HUDEP-2 (cell line): ENCODE measurements at regions not wholly inside any gene's neighbourhood (a gene's known extent, or its start where the extent isn't known, plus 50 kb on each side); places are given as distances from the start of the nearest gene placed in this dataset.

Experiments
- DNase-seq, 76 experiments: peaks; one replicate each; lab custom pipeline; 2025; ENCODE audit not compliant: unreplicated experiment in 76 of 76; lab: John Stamatoyannopoulos, UW

DNA sequence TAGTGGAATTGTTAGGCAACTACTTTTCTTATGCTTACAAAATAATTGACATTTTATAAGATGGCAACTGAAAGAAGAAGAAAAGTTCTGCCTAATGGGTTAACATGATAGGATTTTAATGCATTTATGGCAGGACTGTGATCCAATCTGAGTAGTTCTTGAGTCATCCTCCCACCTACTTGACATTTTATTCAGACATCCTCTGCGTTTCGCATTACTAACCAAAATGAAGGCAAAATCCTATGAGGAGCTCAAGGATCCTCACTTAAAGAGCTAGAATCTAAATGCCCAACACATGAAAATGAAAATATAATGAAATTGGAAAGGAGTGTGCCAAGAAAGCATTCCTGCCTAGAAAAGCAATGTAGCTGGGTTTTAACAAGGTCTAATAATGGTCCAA is 581.1 kb upstream of the SEMA6D start:
- DNase-seq: no peak

DNA sequence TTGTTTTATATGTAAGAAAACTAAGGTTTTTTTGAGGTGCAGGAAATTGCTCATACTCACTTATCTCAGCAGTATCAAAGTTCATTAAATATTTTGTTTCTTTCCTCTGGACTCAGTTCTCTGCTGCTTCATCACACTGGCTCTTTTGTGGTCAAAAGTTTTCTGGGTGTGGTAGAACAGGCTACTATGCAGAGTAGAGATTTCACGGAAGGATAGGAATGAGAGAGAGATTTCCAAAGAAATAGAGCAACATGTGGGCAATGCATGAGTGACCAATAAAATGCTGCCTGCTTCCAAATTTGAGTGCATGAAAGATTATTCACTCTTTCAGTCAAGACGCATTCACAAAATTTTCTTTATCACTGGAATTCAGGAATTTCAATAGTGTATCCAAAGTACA is 577.3 kb upstream of the SEMA6D start:
- no peak for DNase-seq

DNA sequence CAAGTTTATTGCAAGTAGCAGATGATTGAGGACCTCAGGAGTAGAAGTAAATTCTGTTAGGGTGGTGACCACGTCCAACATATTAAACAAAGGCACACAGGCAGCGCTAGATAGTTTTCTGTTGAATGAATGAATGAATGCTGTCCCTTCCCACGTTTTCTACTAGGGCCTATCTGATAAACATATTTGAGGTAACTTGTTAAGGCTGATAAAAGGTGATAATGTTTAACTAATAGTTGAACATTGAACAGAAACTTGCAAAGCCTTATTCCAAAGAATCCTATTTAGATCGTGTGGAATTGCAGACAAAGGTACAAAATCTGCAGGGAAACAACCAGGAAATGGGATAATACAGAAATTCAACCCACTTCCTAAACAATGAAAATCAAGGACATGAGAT is 559.5 kb upstream of the SEMA6D start:
- DNase-seq: no peak

DNA sequence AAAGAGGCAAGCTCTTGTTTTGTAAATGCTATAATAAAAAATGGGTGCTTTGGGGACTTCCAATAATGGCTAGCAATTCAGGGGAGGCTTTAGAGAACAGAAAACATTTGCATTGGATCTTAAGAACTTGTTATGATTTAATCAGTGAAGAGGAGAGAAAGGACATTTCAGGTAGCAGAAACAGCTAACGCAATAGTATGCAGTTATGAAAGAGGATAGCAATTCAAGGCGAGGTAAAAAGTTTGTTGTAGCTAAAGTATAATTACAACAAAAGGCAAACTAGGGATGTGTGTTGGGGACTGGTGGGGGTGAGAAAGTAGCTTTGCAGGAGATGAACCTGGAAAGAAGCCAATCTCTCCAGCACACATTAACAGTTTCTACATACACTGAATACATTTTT is 558.7 kb upstream of the SEMA6D start:
- no peak for DNase-seq

DNA sequence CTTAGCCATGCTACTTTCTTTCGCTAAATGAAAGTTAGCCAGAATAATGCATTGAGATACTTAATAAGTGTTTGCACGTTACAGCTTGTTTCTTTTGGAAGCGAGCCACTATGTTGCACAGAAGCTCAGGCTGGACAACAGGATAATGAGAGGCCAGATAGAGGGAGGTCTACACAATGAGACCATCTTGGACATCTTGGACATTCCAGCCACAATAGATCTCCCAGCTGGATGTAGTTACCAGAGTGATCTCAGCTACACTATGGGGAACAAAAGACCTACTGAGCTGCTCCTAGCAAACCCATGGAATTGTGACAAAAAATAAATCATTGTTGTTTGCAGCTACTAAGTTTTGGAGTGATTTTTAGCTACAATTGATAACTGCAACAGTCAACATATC is 540.1 kb upstream of the SEMA6D start:
- no peak for DNase-seq

DNA sequence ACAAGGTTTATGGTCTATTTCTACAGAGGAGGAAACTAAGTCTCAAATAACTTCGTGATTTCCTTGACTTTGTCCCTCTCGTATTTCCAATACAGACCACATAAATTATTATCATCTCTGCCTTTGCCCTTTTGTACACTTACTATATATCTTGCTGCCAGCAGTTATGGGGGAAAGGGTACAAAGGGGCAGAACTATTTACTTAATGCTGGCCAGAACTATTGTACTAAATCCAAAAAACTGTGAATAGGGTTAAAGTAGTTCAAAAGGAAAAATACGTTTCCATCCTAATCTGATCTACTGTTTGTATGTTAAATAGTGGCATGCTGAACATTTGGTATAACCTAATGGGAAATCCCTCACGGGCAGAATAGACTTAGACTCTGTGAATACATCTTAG is 537.3 kb upstream of the SEMA6D start:
- DNase-seq: no peak

DNA sequence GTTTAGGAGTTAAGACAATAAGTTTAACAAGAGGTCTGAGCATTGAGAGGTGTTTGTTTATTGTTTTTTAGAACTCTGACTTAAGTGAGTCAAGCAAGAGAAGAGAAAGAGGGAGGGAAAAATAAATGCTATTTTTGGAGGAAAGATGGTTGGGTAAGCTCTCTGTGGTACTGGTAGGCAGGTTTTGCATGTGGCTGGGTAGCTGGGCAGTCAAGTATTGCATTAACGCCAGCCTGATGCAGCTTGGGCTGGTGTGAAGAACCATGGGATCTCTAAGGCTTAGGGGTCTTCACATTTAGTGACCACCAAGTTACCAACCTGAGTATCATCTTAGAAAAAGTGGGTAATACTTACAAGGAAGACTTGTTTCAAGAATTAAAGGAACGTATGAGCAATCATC is 534.5 kb upstream of the SEMA6D start:
- no peak for DNase-seq

DNA sequence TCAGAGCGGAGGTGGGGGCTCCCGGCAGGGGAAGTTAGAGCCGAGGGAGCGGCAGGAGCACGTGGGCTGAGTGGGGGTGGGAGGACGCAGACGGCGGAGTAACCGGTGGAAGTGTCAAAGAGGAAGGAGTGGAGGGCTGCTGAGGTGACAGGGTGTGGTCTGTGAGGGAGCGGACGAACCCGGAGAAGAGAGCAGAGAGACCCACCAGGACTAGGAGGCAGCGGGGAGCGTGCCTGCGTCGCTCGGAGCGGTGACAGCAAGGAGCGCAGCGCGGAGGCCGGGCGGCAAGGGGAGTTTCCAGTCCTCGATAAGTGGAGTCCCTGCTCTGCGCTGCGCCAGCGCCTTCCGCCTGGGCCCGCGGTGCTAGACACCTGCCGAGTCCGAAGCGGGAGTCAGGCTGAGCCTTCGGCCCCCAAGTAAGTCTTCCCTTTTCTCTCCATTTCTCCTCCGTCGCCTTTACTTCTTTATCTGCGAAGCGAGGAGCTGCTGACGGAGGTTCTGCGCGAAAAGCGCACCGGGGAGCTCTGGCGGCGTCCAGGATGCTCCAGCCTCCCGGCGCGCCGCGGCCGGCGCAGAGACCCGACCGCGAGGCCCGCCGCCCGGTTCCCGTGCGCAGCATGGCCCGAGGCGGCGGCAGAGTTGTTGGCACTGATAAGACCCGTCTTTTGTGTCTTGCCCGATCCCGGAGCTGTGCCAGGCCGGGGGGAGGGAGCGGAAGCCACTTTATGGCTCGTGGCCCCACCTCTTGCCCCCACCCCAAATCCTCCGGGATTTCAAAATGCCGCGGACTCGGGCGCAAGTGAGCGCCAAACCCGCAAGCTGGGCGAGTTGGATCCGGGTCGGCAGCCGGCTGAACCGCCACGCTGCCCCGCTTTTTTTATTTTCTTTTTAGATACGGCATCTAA is 533.0 kb upstream of the SEMA6D start:
- DNase-seq: no peak

DNA sequence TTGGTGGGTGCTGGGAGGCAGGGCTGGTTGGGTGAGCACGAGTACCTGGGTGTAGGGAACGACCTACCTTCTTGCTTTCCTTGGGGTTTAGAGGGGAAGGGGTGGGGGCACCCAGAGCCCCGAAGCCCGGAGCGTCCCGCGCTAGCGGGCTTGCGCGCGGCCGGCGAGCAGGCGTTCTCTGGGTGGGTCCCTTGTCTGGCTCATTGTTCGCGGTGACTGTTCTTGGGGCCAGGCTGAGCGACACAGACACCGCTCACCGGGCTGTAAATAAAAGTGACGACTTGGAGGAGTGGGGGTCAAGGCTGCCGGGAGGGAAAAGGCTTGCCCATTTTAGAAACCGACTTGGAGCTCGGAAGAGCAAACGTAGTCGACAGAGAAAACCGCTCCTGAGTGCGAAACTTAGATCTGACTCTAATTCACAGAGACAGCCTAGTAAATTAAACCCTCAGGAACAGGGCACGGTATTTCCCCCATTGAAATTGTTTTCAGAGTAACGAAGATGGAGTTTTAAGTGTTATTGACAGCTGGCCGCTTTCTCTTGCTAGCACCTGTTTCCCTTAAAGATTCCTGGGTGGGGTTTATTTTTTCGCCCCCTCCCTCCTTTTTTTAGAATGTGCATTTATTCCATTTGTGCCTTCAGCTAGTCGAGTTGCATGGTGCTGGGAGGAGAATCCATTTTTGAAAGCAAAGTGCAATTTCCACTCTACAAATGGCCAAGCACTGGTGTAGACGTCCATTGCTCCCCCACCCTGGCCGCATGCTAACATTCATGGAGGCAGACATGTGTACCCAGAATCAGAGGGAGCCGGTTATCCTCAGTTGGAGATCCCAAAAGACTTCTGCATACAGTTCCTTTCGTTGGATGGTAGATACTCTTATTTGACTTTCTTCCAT is 532.1 kb upstream of the SEMA6D start:
- no peak for DNase-seq

DNA sequence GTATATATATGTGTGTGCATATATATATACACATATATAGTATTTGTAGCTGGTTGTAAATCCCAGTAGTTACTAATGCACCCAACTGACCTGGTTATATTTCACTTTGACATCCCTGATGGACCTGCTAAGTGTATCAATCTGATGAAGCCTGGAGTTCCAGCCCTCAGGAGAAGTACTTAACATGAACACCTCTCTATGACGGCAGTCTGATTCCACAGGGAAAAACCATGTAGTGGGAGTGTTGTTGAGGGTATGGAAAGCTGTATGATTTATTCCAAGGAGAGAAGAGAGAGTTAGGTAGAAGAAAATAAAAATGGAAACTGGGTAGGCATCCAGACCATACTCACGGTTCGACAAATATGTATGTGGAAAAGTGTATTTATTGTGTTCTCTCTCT is 531.2 kb upstream of the SEMA6D start:
- no peak for DNase-seq

DNA sequence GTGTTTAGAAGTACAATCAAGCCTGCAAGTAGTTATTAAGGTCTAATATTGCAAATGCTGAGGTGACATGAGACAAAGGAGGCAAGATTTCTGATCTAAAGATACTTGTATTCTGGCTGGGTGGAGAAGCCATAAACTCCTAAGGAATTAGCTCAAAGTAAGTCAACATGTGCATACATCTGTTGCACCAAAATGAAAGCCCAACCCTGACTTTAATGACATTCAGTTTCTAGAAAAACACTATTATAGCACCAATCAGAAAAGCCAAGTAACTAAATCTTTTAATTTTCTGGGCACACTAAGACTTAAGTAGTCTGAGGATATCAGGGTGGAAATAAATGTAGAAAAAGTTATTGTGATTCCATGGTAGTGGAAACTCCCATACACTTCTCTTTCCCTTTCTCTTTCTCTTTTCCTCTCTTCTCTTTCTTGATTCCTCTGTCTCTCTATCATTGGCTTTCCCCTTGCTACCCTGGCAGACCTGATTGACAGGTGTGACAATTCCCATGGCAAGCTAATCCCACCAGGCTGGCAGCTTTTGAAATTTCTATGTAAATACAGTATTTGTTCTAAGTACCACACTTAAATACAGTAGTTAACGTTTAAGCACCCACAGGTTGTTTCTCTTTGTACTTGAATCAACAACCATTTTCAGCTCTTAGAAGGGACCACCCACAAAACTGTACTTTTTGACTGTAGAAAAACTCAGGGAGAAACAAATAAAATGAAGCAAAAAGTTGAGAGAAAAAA is 528.4 kb upstream of the SEMA6D start:
- DNase-seq: no peak

DNA sequence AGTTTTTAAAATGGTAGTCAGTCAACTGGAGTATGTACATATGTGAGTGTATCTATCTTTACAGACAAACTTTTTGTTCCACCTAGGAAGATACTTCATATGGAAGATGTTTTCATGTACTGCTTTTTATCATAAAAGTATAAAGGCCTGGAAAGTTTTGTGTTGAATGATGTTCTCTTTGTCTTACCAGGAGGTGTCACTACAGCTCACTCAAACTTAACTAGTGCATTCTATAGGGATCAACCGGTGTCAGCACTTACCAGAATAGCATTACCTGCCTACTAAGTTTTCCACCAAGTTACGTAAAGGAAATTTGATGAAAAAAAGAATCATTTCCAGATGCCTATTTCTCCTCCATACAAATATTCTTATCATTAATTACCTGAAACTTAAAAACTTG is 522.6 kb upstream of the SEMA6D start:
- no peak for DNase-seq

DNA sequence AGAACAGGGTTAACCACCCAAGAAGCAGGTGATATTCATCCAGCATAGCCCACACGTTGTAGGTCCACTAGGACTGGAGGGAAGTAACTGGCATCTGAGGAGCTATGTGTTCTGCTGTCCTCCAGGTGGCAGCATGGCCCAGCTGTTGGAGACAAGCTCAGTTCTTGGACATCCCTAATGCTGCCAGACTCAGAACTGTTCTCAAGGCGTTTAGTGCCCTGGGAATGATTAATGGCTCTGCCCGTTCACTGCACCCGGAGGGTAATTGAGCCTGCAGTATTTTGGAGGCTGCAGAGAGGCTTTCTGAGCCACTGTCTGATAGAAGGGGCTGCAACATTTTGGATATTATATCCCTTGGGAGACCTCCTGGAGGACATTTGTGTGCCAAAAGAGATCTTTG is 521.3 kb upstream of the SEMA6D start:
- DNase-seq: peak in 55 of 76 experiments; percentile 0 to 58 (median 13)

DNA sequence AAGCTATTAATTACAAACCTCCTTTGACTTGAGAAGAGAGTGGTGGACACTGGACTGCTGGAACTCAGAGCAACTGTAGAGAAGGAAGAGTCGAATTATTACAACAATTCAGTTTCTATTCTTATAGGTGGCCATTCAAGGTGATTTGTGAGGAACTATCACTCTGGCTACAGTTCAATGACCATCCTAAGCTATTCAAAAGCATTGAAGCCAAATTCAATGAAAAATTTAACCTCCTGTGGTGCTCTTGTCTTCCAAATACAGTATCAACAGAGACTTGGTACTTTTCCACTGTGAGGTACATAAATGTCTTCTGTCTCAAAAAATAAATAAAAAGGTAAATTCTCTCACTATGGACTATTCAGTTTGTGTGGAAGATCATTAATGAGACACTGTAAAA is 513.3 kb upstream of the SEMA6D start:
- DNase-seq: no peak

DNA sequence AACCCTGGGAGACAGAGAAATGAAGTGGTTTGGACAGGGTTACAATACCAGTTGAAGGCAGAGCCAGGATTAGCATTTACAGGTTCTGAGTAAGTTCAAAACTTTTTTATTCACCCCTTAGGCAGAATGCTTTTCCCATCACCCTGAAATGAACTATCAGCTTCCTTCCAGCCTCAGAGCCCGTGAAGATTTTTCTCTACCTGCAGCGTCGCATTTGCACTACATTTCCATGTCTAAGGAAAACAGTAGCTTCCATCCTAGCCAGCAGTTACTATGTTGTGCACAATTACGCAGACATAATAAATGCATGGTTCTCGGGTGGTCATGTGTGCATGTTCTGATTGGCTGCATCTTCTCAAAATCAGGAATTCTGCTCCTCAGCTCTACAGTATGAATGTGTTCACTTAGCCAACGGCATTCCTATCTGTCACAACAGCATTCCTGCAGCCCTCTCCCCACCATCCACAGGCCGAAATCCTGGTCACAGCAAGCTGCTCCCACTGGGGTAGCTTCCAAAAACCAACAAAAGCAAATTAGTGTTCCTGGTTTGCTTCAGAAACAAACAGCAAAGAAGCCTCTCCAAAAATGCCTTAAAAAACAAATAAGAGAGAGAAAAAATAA is 510.8 kb upstream of the SEMA6D start:
- DNase-seq: no peak

DNA sequence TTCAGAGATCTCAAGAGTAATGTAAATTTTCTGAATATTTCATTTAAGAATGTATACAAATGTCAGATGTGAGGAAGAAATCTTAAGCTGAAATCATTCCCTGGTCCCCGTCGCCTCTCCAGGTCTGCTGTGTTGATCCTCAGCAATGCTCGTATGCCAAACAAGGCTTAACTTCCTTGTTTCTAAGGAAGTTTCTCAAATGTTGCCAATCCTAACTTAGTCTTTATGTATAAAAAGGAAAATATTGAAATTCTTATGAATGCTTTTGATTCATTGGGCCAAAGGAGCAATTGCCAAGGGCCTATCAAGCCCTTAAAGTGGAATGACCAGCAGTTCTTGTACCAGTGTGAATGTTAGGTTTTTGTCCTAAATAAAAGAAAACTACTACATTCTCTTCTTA is 507.7 kb upstream of the SEMA6D start:
- DNase-seq: no peak

DNA sequence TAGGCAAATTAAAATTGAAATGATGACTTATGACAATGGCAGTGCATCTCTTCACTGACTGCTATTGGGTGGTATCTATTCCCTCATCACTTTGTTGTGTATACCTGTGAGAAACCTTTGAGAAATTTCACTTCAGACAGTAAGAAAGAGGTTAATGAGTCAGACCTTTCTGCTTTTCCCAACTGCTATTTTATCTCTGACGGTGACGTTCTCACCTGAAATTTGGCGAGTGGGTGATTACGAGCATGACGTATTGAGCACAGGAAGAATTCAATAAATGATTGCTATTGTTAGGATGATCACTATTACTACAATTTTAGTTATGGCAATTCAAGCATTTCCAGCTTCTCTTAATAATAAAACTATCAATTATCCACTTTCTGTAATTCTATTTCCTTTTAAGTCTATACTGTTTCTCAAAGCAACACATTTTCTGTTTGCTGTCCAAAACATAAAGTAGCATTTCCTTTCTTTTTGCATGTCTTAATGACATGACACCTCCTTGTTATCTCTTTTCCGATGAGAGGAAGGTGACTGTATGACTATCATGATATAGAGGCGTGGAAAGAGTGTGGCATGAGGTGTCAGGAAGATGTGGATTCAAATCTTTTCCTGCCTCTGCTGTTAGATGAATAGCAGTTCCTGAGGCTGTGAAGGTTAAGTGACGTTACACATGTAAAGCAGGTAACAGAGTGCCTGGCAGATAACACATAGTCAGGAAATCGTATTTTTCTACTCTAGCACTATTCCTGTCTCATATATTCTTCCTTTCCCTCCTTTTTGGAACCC is 504.9 kb upstream of the SEMA6D start:
- no peak for DNase-seq

DNA sequence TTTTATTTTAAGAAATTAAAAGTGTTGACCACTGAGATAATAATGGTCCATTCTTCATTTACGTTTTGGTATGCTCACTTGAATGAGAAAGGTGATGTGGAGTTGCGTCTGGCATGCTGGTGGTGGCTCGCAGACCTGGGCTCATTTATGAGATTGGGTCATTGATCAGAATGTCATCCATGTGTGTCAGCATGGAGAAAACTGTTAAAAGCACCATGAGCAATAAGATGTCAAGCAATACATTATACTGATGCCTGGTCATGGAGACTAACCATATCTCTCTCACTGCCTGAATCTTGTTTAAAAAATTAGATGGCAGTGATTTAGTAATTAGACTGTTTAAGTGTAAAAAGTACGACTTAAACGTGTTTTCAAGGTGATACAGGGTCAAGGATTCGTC is 503.4 kb upstream of the SEMA6D start:
- no peak for DNase-seq

DNA sequence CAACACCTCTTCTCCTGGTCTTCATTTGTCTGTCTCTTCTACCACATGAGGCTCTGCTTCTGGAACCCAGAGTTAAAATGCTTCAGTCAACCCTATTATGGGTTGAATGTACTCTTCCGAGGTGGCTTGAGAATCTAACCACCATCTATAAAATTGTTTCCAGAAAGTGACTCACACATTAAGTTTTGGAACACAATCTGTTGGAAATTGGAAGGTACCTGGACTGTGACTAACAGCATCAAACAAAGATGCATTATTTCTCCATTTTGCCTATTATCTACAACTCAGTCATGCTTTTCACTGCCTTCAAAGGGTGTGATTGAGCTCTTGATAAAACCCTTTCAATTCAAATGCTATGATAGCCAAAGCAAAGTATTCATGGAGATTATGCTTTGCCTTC is 499.0 kb upstream of the SEMA6D start:
- DNase-seq: no peak

DNA sequence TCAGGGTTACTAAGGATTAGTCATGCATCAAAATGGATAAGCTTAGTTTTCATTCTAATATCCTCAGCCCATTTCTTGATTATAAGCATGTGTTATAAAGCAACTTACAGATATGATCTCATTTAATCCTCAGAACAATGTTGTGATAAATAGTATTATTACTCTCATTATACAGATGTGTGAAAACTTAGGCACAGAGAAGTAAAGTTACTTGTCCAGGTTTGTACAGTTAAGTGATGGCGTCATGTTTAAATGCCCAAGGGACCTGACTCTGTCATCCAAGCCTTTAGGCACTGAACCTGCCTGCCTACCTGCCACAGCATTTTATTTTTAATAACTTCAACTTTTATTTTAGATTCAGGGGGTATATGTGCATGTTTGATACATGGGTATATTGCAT is 472.9 kb upstream of the SEMA6D start:
- DNase-seq: no peak
